HG03064 (cell line): ENCODE measurements at regions not wholly inside any gene's neighbourhood (a gene's known extent, or its start where the extent isn't known, plus 50 kb on each side); places are given as distances from the start of the nearest gene placed in this dataset.
"Not testable (repeated sequence)": the region's sequence is repeated elsewhere in the genome, so short reads cannot be mapped to it uniquely, and the experiment has no call there.

Experiments
- ATAC-seq: cut with Tn5 transposase; IDR thresholded peaks from one replicate; pipeline ENCODE4 v1.9.1; 2021; ENCODE audit warnings: low read depth; ENCODE audit not compliant: unreplicated experiment

GRCh38 chr11:79637219-79637618, 196.4 kb upstream of the TENM4 start:
- ATAC-seq: no peak

GRCh38 chr11:79634905-79635304, 194.1 kb upstream of the TENM4 start:
- ATAC-seq: no peak

- ATAC-seq: no peak
These were observed 186.5 kb upstream of the TENM4 start for GRCh38 chr11:79627281-79627680.

GRCh38 chr11:79626135-79627075, 185.6 kb upstream of the TENM4 start:
- no peak for ATAC-seq

- no peak for ATAC-seq
These were observed 182.5 kb upstream of the TENM4 start for GRCh38 chr11:79623375-79623774.

GRCh38 chr11:79617561-79617960, 176.7 kb upstream of the TENM4 start:
- ATAC-seq: no peak

- no peak for ATAC-seq
These were observed 175.6 kb upstream of the TENM4 start for GRCh38 chr11:79616392-79616851.

- no peak for ATAC-seq
These were observed 174.6 kb upstream of the TENM4 start for GRCh38 chr11:79615425-79615824.

- ATAC-seq: no peak
These were observed 169.8 kb upstream of the TENM4 start for GRCh38 chr11:79610678-79611077.

- ATAC-seq: no peak
These were observed 169.3 kb upstream of the TENM4 start for GRCh38 chr11:79610139-79610538.

GRCh38 chr11:79609511-79609910, 168.7 kb upstream of the TENM4 start:
- no peak for ATAC-seq

GRCh38 chr11:79606461-79606860, 165.6 kb upstream of the TENM4 start:
- not testable (repeated sequence) for ATAC-seq

GRCh38 chr11:79600711-79601110, 159.9 kb upstream of the TENM4 start:
- ATAC-seq: no peak

GRCh38 chr11:79594834-79595233, 154.0 kb upstream of the TENM4 start:
- ATAC-seq: no peak

- ATAC-seq: no peak
These were observed 152.0 kb upstream of the TENM4 start for GRCh38 chr11:79592824-79593223.

- ATAC-seq: no peak
These were observed 151.6 kb upstream of the TENM4 start for GRCh38 chr11:79592406-79592805.

GRCh38 chr11:79582434-79582833, 141.6 kb upstream of the TENM4 start:
- ATAC-seq: no peak

GRCh38 chr11:79579063-79579462, 138.2 kb upstream of the TENM4 start:
- no peak for ATAC-seq

- no peak for ATAC-seq
These were observed 137.3 kb upstream of the TENM4 start for GRCh38 chr11:79578116-79578515.

GRCh38 chr11:79575701-79576100, 134.9 kb upstream of the TENM4 start:
- ATAC-seq: no peak

- no peak for ATAC-seq
These were observed 129.3 kb upstream of the TENM4 start for GRCh38 chr11:79570104-79570503.

GRCh38 chr11:79564288-79564925, 123.6 kb upstream of the TENM4 start:
- ATAC-seq: no peak
